Nephron progenitor cell (in vitro differentiated cells): ENCODE measurements at regions not wholly inside any gene's neighbourhood (a gene's known extent, or its start where the extent isn't known, plus 50 kb on each side); places are given as distances from the start of the nearest gene placed in this dataset.
"Not testable (repeated sequence)": the region's sequence is repeated elsewhere in the genome, so short reads cannot be mapped to it uniquely, and the experiment has no call there.

ENCODE experiments used
- DNase-seq: peaks from one replicate; pipeline ENCODE4 v3.0.0; 2021
- H3K27ac Mint-ChIP-seq: 2 replicates; pipeline ENCODE4 v1.8.0; 2021; ENCODE audit warnings: mild to moderate bottlenecking, moderate library complexity, mixed read lengths
- H3K27me3 Mint-ChIP-seq: 2 replicates; pipeline ENCODE4 v1.8.0; 2021; ENCODE audit warnings: mild to moderate bottlenecking, low read depth, mixed read lengths; ENCODE audit not compliant: poor library complexity
- H3K36me3 Mint-ChIP-seq: 2 replicates; pipeline ENCODE4 v1.8.0; 2021; ENCODE audit warnings: low read depth, mixed read lengths
- H3K4me1 Mint-ChIP-seq: 2 replicates; pipeline ENCODE4 v1.8.0; 2021; ENCODE audit warnings: mixed read lengths
- H3K4me3 Mint-ChIP-seq: 2 replicates; pipeline ENCODE4 v1.8.0; 2021; ENCODE audit warnings: mild to moderate bottlenecking, moderate library complexity, mixed read lengths
- H3K9me3 Mint-ChIP-seq: 2 replicates; pipeline ENCODE4 v1.8.0; 2021; ENCODE audit warnings: mild to moderate bottlenecking, moderate library complexity, mixed read lengths
- CTCF ChIP-seq: fragments of 200-600 bp; sonication (generic); IDR thresholded peaks from 2 replicates; pipeline ENCODE4 v1.5.0; 2021; ENCODE audit warnings: antibody characterized with exemption

GRCh38 chr13:51170128-51170497 is 52.1 kb upstream of the FAM124A start:
- Mint-ChIP-seq H3K4me1 (peaks cover 31% of the 10 kb centered on the region), H3K27me3 (peaks cover 65% of the 10 kb centered on the region), H3K4me3 (peak overlapping the region; percentile 56)
- H3K27ac Mint-ChIP-seq, H3K9me3 Mint-ChIP-seq, DNase-seq, H3K36me3 Mint-ChIP-seq: not testable (repeated sequence)

GRCh38 chr13:51169303-51170127 is 52.7 kb upstream of the FAM124A start:
- H3K4me1 Mint-ChIP-seq, result peaks cover 31% of the 10 kb centered on the region
- H3K9me3 Mint-ChIP-seq, DNase-seq, H3K36me3 Mint-ChIP-seq, H3K27ac Mint-ChIP-seq: not testable (repeated sequence)
- peaks cover 65% of the 10 kb centered on the region for H3K27me3 Mint-ChIP-seq
- H3K4me3 Mint-ChIP-seq, result peak overlapping the region; percentile 56

GRCh38 chr13:51168623-51169022 is 53.6 kb upstream of the FAM124A start:
- Mint-ChIP-seq H3K9me3 (peaks cover 6% of the 10 kb centered on the region), H3K27me3 (peaks cover 58% of the 10 kb centered on the region), H3K27ac (no peak overlapping the region), H3K4me3 (no peak overlapping the region), H3K36me3 (no peaks in the 10 kb centered on the region), H3K4me1 (peaks cover 25% of the 10 kb centered on the region)
- DNase-seq, result no peak
- no peak for TF ChIP-seq CTCF

GRCh38 chr13:51167393-51168191 is 54.6 kb upstream of the FAM124A start:
- peaks cover 51% of the 10 kb centered on the region for H3K27me3 Mint-ChIP-seq
- peaks cover 6% of the 10 kb centered on the region for H3K9me3 Mint-ChIP-seq
- H3K4me3 Mint-ChIP-seq, result no peak overlapping the region
- no peaks in the 10 kb centered on the region for H3K36me3 Mint-ChIP-seq
- no peak overlapping the region for H3K27ac Mint-ChIP-seq
- peaks cover 24% of the 10 kb centered on the region for H3K4me1 Mint-ChIP-seq
- no peak for TF ChIP-seq CTCF
- no peak for DNase-seq

DNA sequence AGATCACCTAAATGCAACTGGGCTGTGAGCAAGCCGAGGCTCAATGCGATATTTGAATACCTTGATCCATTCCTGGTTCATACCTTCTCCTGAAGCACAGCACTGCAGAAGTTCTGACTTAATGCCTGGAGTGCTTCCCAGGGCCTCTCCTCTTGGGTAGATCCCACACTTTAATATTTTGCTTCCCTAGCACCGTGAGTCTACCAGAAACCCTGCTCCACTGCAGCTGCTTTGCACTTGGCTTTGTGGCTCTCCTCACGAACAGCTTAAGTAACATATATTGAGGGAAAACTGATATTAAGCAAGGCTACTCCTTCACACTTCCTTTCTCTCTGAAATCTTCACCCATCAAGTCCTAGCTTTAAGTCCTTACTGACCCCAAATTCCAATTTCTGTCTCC is 51.6 kb upstream of the C13orf42 start:
- TF ChIP-seq CTCF, result no peak
- no peak overlapping the region for H3K4me3 Mint-ChIP-seq
- peaks cover 18% of the 10 kb centered on the region for H3K4me1 Mint-ChIP-seq
- no peaks in the 10 kb centered on the region for H3K36me3 Mint-ChIP-seq
- peaks cover 2% of the 10 kb centered on the region for H3K27me3 Mint-ChIP-seq
- H3K27ac Mint-ChIP-seq, result no peak overlapping the region
- no peak for DNase-seq
- H3K9me3 Mint-ChIP-seq, result peaks cover 17% of the 10 kb centered on the region
